MM.1S (cell line): ENCODE measurements at regions not wholly inside any gene's neighbourhood (a gene's known extent, or its start where the extent isn't known, plus 50 kb on each side); places are given as distances from the start of the nearest gene placed in this dataset.

Experiments
- DNase-seq: peaks from one replicate; pipeline ENCODE4 v3.0.0-alpha.2; 2015
- H2AFZ ChIP-seq: fragments of 300-600 bp; sonication (generic); 2 replicates; pipeline ENCODE4 v1.6.0; 2016; ENCODE audit warnings: antibody characterized with exemption, low read length
- H3F3A ChIP-seq: fragments of 300-600 bp; sonication (generic); 2 replicates; pipeline ENCODE4 v1.6.1; 2016; ENCODE audit warnings: mild to moderate bottlenecking, antibody characterized with exemption, low read length, moderate library complexity, mixed read lengths; ENCODE audit not compliant: insufficient read depth
- H3K27ac ChIP-seq: fragments of 300-600 bp; sonication (generic); 2 replicates; pipeline ENCODE4 v1.5.1; 2016; ENCODE audit warnings: mild to moderate bottlenecking, low read length
- H3K27me3 ChIP-seq: fragments of 300-600 bp; sonication (generic); replicated peaks from 2 replicates; pipeline ENCODE4 v1.6.0; 2016; ENCODE audit warnings: low read length; ENCODE audit not compliant: insufficient read depth
- H3K36me3 ChIP-seq: fragments of 300-600 bp; sonication (generic); replicated peaks from 2 replicates; pipeline ENCODE4 v1.6.1; 2016; ENCODE audit warnings: mild to moderate bottlenecking, low read length, mixed read lengths; ENCODE audit not compliant: insufficient read depth
- H3K4me1 ChIP-seq: fragments of 300-600 bp; sonication (generic); 2 replicates; pipeline ENCODE4 v1.6.1; 2016; ENCODE audit warnings: low read length, mixed read lengths
- H3K4me2 ChIP-seq: fragments of 300-600 bp; sonication (generic); 2 replicates; pipeline ENCODE4 v1.6.0; 2016; ENCODE audit warnings: low read depth, low read length
- H3K4me3 ChIP-seq: fragments of 300-600 bp; sonication (generic); 2 replicates; pipeline ENCODE4 v1.5.1; 2016; ENCODE audit warnings: low read length, mixed read lengths
- H3K79me2 ChIP-seq: fragments of 300-600 bp; sonication (generic); 2 replicates; pipeline ENCODE4 v1.6.1; 2016; ENCODE audit warnings: mixed run types, low read length, mixed read lengths
- H3K9ac ChIP-seq: fragments of 300-600 bp; sonication (generic); 2 replicates; pipeline ENCODE4 v1.6.1; 2016; ENCODE audit warnings: low read length, mixed read lengths
- H3K9me2 ChIP-seq: fragments of 300-600 bp; sonication (generic); replicated peaks from 2 replicates; pipeline ENCODE4 v1.6.1; 2016; ENCODE audit warnings: mild to moderate bottlenecking, low read length, mixed read lengths; ENCODE audit not compliant: insufficient read depth
- H3K9me3 ChIP-seq: fragments of 300-600 bp; sonication (generic); replicated peaks from 2 replicates; pipeline ENCODE4 v1.6.1; 2016; ENCODE audit warnings: mild to moderate bottlenecking, low read length, mixed read lengths; ENCODE audit not compliant: insufficient read depth
- H4K20me1 ChIP-seq: fragments of 300-600 bp; sonication (generic); 2 replicates; pipeline ENCODE4 v1.6.1; 2016; ENCODE audit warnings: mild to moderate bottlenecking, low read length, moderate library complexity, mixed read lengths; ENCODE audit not compliant: insufficient read depth
- CTCF ChIP-seq: fragments of 300-600 bp; sonication (generic); IDR thresholded peaks from 2 replicates; pipeline ENCODE4 v1.5.1; 2016; ENCODE audit warnings: antibody characterized with exemption, low read length, mixed read lengths
- EZH2 ChIP-seq: fragments of 300-600 bp; sonication (generic); optimal IDR thresholded peaks from 2 replicates; pipeline ENCODE3; 2017; ENCODE audit warnings: low read depth, mild to moderate bottlenecking, antibody characterized with exemption, low read length, mixed read lengths
- EZH2phosphoT487 ChIP-seq: fragments of 300-600 bp; sonication (generic); IDR thresholded peaks from 2 replicates; pipeline ENCODE4 v1.6.1; 2018; ENCODE audit warnings: antibody characterized with exemption, low read length

- Histone ChIP-seq H3K9me2 (no peaks in the 10 kb centered on the region), H2AFZ (no peak overlapping the region), H3K9me3 (no peaks in the 10 kb centered on the region), H3K4me2 (no peak overlapping the region), H3K36me3 (no peaks in the 10 kb centered on the region), H3K4me1 (no peaks in the 10 kb centered on the region), H3K9ac (no peak overlapping the region), H3K27ac (no peak overlapping the region), H3K79me2 (no peaks in the 10 kb centered on the region), H4K20me1 (no peaks in the 10 kb centered on the region), H3K4me3 (no peak overlapping the region), H3K27me3 (no peaks in the 10 kb centered on the region), H3F3A (no peaks in the 10 kb centered on the region)
- no peak for TF ChIP-seq EZH2
- TF ChIP-seq CTCF, result no peak
- TF ChIP-seq EZH2phosphoT487, result no peak
- no peak for DNase-seq
These were observed 267.8 kb downstream of the TMEM161B start for GRCh38 chr5:88000877-88001276.

GRCh38 chr5:87997662-87998061 is 271.0 kb downstream of the TMEM161B start:
- H3K27me3 ChIP-seq, result no peaks in the 10 kb centered on the region
- H3K4me1 ChIP-seq, result no peaks in the 10 kb centered on the region
- DNase-seq, result no peak
- H3K36me3 ChIP-seq, result no peaks in the 10 kb centered on the region
- H3K4me2 ChIP-seq, result no peak overlapping the region
- H3K27ac ChIP-seq, result no peak overlapping the region
- no peaks in the 10 kb centered on the region for H3K79me2 ChIP-seq
- no peak overlapping the region for H3K9ac ChIP-seq
- H2AFZ ChIP-seq, result no peak overlapping the region
- no peak for TF ChIP-seq EZH2phosphoT487
- no peak for TF ChIP-seq CTCF
- no peak for TF ChIP-seq EZH2
- H3K9me2 ChIP-seq, result no peaks in the 10 kb centered on the region
- no peaks in the 10 kb centered on the region for H3K9me3 ChIP-seq
- no peaks in the 10 kb centered on the region for H4K20me1 ChIP-seq
- H3F3A ChIP-seq, result no peaks in the 10 kb centered on the region
- no peak overlapping the region for H3K4me3 ChIP-seq

GRCh38 chr5:87966213-87966612 is 302.4 kb downstream of the TMEM161B start:
- H2AFZ ChIP-seq, result no peak overlapping the region
- no peak overlapping the region for H3K9ac ChIP-seq
- no peak for DNase-seq
- no peaks in the 10 kb centered on the region for H4K20me1 ChIP-seq
- no peaks in the 10 kb centered on the region for H3K9me3 ChIP-seq
- no peak overlapping the region for H3K4me2 ChIP-seq
- no peaks in the 10 kb centered on the region for H3K79me2 ChIP-seq
- no peaks in the 10 kb centered on the region for H3K27me3 ChIP-seq
- TF ChIP-seq EZH2, result no peak
- TF ChIP-seq EZH2phosphoT487, result no peak
- no peak for TF ChIP-seq CTCF
- no peaks in the 10 kb centered on the region for H3F3A ChIP-seq
- H3K4me3 ChIP-seq, result no peak overlapping the region
- H3K36me3 ChIP-seq, result no peaks in the 10 kb centered on the region
- H3K27ac ChIP-seq, result no peak overlapping the region
- no peaks in the 10 kb centered on the region for H3K9me2 ChIP-seq
- no peaks in the 10 kb centered on the region for H3K4me1 ChIP-seq
